Activated B cell treated with CpG ODN at 0.5 μM for 24 hours (primary cell): ENCODE measurements at regions not wholly inside any gene's neighbourhood (a gene's known extent, or its start where the extent isn't known, plus 50 kb on each side); places are given as distances from the start of the nearest gene placed in this dataset.
"Not testable (repeated sequence)": the region's sequence is repeated elsewhere in the genome, so short reads cannot be mapped to it uniquely, and the experiment has no call there.

Experiments used
- ATAC-seq: fragments of 200-7000 bp; cut with Tn5 transposase; one replicate; pipeline ENCODE4 v1.10.0; 2021; ENCODE audit warnings: low read depth, mild to moderate bottlenecking, moderate library complexity
- CTCF ChIA-PET: fragments of 350-600 bp; sonication (Branson Sonifier 250); formaldehyde crosslinking; loops from one replicate; lab custom pipeline; 2021; ENCODE audit warnings: antibody characterized with exemption; lab: Charles Lee
- POLR2A ChIA-PET: fragments of 350-600 bp; sonication (Branson Sonifier 250); formaldehyde crosslinking; loops from one replicate; lab custom pipeline; 2021; ENCODE audit warnings: antibody characterized with exemption; lab: Charles Lee
- DNase-seq: peaks from one replicate; pipeline ENCODE4 v3.0.0; 2022
- H3K27ac Mint-ChIP-seq: one replicate; pipeline ENCODE4 v1.8.0; 2020; ENCODE audit warnings: mixed read lengths
- H3K27me3 Mint-ChIP-seq: one replicate; pipeline ENCODE4 v1.8.0; 2021; ENCODE audit warnings: mixed read lengths
- H3K36me3 Mint-ChIP-seq: one replicate; pipeline ENCODE4 v1.8.0; 2021; ENCODE audit warnings: low read depth, mixed read lengths
- H3K4me1 Mint-ChIP-seq: one replicate; pipeline ENCODE4 v1.8.0; 2021; ENCODE audit warnings: mixed read lengths
- H3K4me3 Mint-ChIP-seq: one replicate; pipeline ENCODE4 v1.8.0; 2020; ENCODE audit warnings: mild to moderate bottlenecking, mixed read lengths
- H3K9me3 Mint-ChIP-seq: one replicate; pipeline ENCODE4 v1.8.0; 2020; ENCODE audit warnings: mixed read lengths
- CTCF ChIP-seq: fragments of 200-600 bp; IDR thresholded peaks from one replicate; pipeline ENCODE4 v1.8.0; 2022; ENCODE audit warnings: antibody characterized with exemption, mild to moderate bottlenecking
- intact Hi-C: fragments of 100-400 bp; cut with micrococcal nuclease; formaldehyde crosslinking; loops from one replicate; pipeline ENCODE4 v1.15.1; 2024

GRCh38 chr21:31418377-31419001 is 74.4 kb upstream of the TIAM1 start:
- no peak overlapping the region for H3K4me3 Mint-ChIP-seq
- no peak overlapping the region for H3K27ac Mint-ChIP-seq
- H3K4me1 Mint-ChIP-seq = no peaks in the 10 kb centered on the region
- H3K27me3 Mint-ChIP-seq = no peaks in the 10 kb centered on the region
- POLR2A ChIA-PET = interaction anchor here (0.7 kb wide), 1 partner anchor 34 kb away, joined by 5 read pairs; no protein-coding TSS in a partner anchor
- CTCF ChIA-PET = no interaction called here
- DNase-seq (no peak), ATAC-seq (no peak)
- H3K36me3 Mint-ChIP-seq = no peaks in the 10 kb centered on the region
- intact Hi-C loops = no loop called here
- TF ChIP-seq CTCF = no peak
- peaks cover 4% of the 10 kb centered on the region for H3K9me3 Mint-ChIP-seq

- POLR2A ChIA-PET, H3K4me1 Mint-ChIP-seq, H3K36me3 Mint-ChIP-seq, H3K27ac Mint-ChIP-seq, CTCF ChIA-PET, H3K9me3 Mint-ChIP-seq, H3K4me3 Mint-ChIP-seq, H3K27me3 Mint-ChIP-seq, DNase-seq, ATAC-seq, intact Hi-C loops: not testable (repeated sequence)
Observed at GRCh38 chr21:31417214-31417613, 73.2 kb upstream of the TIAM1 start.

- Mint-ChIP-seq H3K27ac (no peak overlapping the region), H3K4me3 (no peak overlapping the region), H3K27me3 (no peaks in the 10 kb centered on the region), H3K9me3 (peaks cover 4% of the 10 kb centered on the region), H3K36me3 (no peaks in the 10 kb centered on the region), H3K4me1 (no peaks in the 10 kb centered on the region)
- ChIA-PET POLR2A (no interaction called here), CTCF (no interaction called here)
- ATAC-seq (no peak), DNase-seq (no peak)
- TF ChIP-seq CTCF = no peak
- intact Hi-C loops = no loop called here
Observed at GRCh38 chr21:31416465-31416864, 72.4 kb upstream of the TIAM1 start.

DNA sequence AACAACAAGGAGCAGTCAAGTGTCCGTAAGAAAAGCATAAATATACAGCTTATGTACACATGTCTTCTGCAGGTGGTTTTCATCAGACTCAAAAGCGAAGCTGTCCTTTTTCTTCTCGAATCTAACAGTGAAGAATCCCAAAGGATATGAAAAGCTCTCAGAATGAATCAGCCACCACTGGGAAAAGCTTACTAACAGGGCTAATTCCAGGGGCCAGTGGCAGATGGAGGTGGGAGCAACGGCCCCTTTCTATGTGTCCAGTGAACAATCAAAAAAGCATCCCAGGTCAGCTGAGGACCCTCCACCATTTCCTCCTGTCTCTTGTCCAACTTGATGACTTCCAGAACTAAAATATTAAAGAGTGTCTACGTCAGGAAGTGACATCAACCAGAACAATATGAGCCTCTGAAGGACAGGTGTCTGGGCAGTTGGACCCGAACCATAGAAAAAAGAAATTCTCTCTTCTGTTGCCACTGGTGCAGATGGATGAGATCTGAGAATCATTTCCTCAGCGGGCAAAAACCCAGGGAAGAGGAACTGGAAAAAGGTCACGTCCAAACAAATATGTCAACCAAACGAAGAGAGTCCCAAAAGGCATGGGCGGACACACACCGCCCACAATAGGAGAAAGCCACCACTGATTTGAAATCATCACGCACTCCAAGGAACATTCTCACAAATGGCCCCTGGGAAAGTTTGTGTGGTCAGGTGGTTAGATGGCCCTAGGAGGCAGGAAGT is 70.4 kb upstream of the TIAM1 start:
- CTCF ChIA-PET = no interaction called here
- no peak for ATAC-seq
- peaks cover 4% of the 10 kb centered on the region for H3K9me3 Mint-ChIP-seq

GRCh38 chr21:31413698-31414097 is 69.6 kb upstream of the TIAM1 start:
- intact Hi-C loops = no loop called here

More for the DNA sequence above, 70.4 kb upstream of the TIAM1 start:
- DNase-seq = no peak
- H3K27ac Mint-ChIP-seq = no peak overlapping the region
- intact Hi-C loops = no loop called here
- no peak overlapping the region for H3K4me3 Mint-ChIP-seq
- TF ChIP-seq CTCF = no peak
- no peaks in the 10 kb centered on the region for H3K27me3 Mint-ChIP-seq
- POLR2A ChIA-PET = no interaction called here
- H3K4me1 Mint-ChIP-seq = no peaks in the 10 kb centered on the region
- H3K36me3 Mint-ChIP-seq = no peaks in the 10 kb centered on the region

More at GRCh38 chr21:31413698-31414097, 69.6 kb upstream of the TIAM1 start:
- H3K36me3 Mint-ChIP-seq = no peaks in the 10 kb centered on the region
- ChIA-PET POLR2A (no interaction called here), CTCF (no interaction called here)
- peaks cover 4% of the 10 kb centered on the region for H3K9me3 Mint-ChIP-seq
- H3K4me1 Mint-ChIP-seq = no peaks in the 10 kb centered on the region
- no peaks in the 10 kb centered on the region for H3K27me3 Mint-ChIP-seq
- TF ChIP-seq CTCF = no peak
- H3K27ac Mint-ChIP-seq = no peak overlapping the region
- no peak for ATAC-seq
- no peak overlapping the region for H3K4me3 Mint-ChIP-seq
- DNase-seq = no peak
